ENCODE measurements at regions not wholly inside any gene's neighbourhood (a gene's known extent, or its start where the extent isn't known, plus 50 kb on each side); places are given as distances from the start of the nearest gene placed in this dataset.

GRCh38 chr1:22385537-22385936, 66.1 kb upstream of the ZBTB40 start (continued):
- TF ChIP-seq ZNF462 (CRISPR knock-in tag; IDR thresholded peaks at IDR 0.05): no peak

GRCh38 chr1:22386774-22387173, 64.9 kb upstream of the ZBTB40 start:
- Histone ChIP-seq H3K4me1 (ENCODE audit: insufficient read depth) (peaks cover 6% of the 10 kb centered on the region; the same call in 1 of the 2 replicates), H3K27ac (ENCODE audit: low read depth) (no peak overlapping the region)
- no peaks in the 10 kb centered on the region for H3K36me3 Mint-ChIP-seq (ENCODE audit: low read depth)
- TF ChIP-seq, protein P1, sequence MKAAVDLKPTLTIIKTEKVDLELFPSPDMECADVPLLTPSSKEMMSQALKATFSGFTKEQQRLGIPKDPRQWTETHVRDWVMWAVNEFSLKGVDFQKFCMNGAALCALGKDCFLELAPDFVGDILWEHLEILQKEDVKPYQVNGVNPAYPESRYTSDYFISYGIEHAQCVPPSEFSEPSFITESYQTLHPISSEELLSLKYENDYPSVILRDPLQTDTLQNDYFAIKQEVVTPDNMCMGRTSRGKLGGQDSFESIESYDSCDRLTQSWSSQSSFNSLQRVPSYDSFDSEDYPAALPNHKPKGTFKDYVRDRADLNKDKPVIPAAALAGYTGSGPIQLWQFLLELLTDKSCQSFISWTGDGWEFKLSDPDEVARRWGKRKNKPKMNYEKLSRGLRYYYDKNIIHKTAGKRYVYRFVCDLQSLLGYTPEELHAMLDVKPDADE (IDR thresholded peaks at IDR 0.05): no peak
- no peak for TF ChIP-seq POLR2AphosphoS5 (IDR thresholded peaks at IDR 0.05; ENCODE audit: low read depth)
- TF ChIP-seq ZNF114 (CRISPR knock-in tag; IDR thresholded peaks at IDR 0.05): no peak
- TF ChIP-seq ZNF331 (CRISPR knock-in tag; IDR thresholded peaks at IDR 0.05; ENCODE audit: low read depth): no peak
- no peak for TF ChIP-seq ZNF462 (CRISPR knock-in tag; IDR thresholded peaks at IDR 0.05)
- TF ChIP-seq EZH2phosphoT487 (IDR thresholded peaks at IDR 0.05; ENCODE audit: unreplicated experiment): no peak
- no peak for TF ChIP-seq JUNB (IDR thresholded peaks at IDR 0.05; ENCODE audit: unreplicated experiment)
- no peak for TF ChIP-seq STAT1 (IDR thresholded peaks at IDR 0.05; ENCODE audit: unreplicated experiment)
- TF ChIP-seq EZH2 (IDR thresholded peaks at IDR 0.05; ENCODE audit: low read depth, unreplicated experiment): no peak

More at GRCh38 chr1:22386774-22387173, 64.9 kb upstream of the ZBTB40 start:
- Mint-ChIP-seq H3K4me1 (peaks cover 9% of the 10 kb centered on the region; the same call in 2 of the 3 replicates), H3K4me3 (no peak overlapping the region), H3K27ac (no peak overlapping the region), H3K9me3 (peaks cover 3% of the 10 kb centered on the region; the same call in 1 of the 3 replicates), H3K27me3 (ENCODE audit: insufficient read depth, low read depth, poor library complexity) (peaks cover 6% of the 10 kb centered on the region)
- H3K9me2 ChIP-seq (ENCODE audit: insufficient read depth): no peaks in the 10 kb centered on the region
- no peaks in the 10 kb centered on the region for H3K36me3 ChIP-seq (ENCODE audit: insufficient read depth)
- no peak overlapping the region for H3K4me3 ChIP-seq
- H3K27me3 ChIP-seq (ENCODE audit: insufficient read depth): no peaks in the 10 kb centered on the region
- no peak for DNase-seq (ENCODE audit: low spot score)
- H3F3A ChIP-seq (replicated peaks; ENCODE audit: low read depth): no peaks in the 10 kb centered on the region
- ATAC-seq: no peak
- H2AFZ ChIP-seq: no peak overlapping the region
- no peak overlapping the region for H3K4me2 ChIP-seq
- H4K20me1 ChIP-seq (replicated peaks; ENCODE audit: insufficient read depth): no peaks in the 10 kb centered on the region
- H3K79me2 ChIP-seq (replicated peaks; ENCODE audit: insufficient read depth): no peaks in the 10 kb centered on the region
